GM12892 (cell line): ENCODE measurements at regions not wholly inside any gene's neighbourhood (a gene's known extent, or its start where the extent isn't known, plus 50 kb on each side); places are given as distances from the start of the nearest gene placed in this dataset.

Source experiments
- POLR2A ChIP-seq: IDR thresholded peaks from 2 replicates; pipeline ENCODE4 v1.6.1; 2011; ENCODE audit warnings: low read depth, low read length, control low read depth
- POLR2AphosphoS5 ChIP-seq: IDR thresholded peaks from 2 replicates; pipeline ENCODE4 v1.6.1; 2011; ENCODE audit warnings: low read depth, low read length, control low read depth
- TAF1 ChIP-seq: IDR thresholded peaks from 2 replicates; pipeline ENCODE4 v1.6.1; 2011; ENCODE audit warnings: low read depth, mild to moderate bottlenecking, control low read depth, low read length, borderline replicate concordance

- TF ChIP-seq POLR2A (no peak), POLR2AphosphoS5 (no peak), TAF1 (no peak)
Observed at GRCh38 chr21:27265492-27265891, 298.6 kb upstream of the ADAMTS5 start.
